H1 (cell line): ENCODE measurements at regions not wholly inside any gene's neighbourhood (a gene's known extent, or its start where the extent isn't known, plus 50 kb on each side); places are given as distances from the start of the nearest gene placed in this dataset.

Experiments
- CTCF ChIP-seq, 3 experiments: IDR thresholded peaks; 1 replicate in 2 of 3; 2 replicates in 1 of 3; pipeline versions ENCODE4 v1.5.1 to v1.6.1; 2011; ENCODE audit warnings: low read length in 3 of 3, mild to moderate bottlenecking in 3 of 3, inconsistent platforms in 2 of 3, low read depth in 1 of 3, moderate library complexity in 1 of 3; ENCODE audit not compliant: insufficient read depth in 1 of 3; ENCODE audit errors: control extremely low read depth in 1 of 3
- JUN ChIP-seq: IDR thresholded peaks from 2 replicates; pipeline ENCODE4 v1.6.1; 2011; ENCODE audit warnings: low read depth, mild to moderate bottlenecking, improper control_type of control experiment, low read length
- POLR2A ChIP-seq, 2 experiments: IDR thresholded peaks; 1 replicate in 1 of 2; 2 replicates in 1 of 2; pipeline ENCODE4 v1.6.1; 2011; ENCODE audit warnings: low read depth in 2 of 2, low read length in 2 of 2, mild to moderate bottlenecking in 2 of 2; ENCODE audit errors: control extremely low read depth in 1 of 2
- TBP ChIP-seq: IDR thresholded peaks from 2 replicates; pipeline ENCODE4 v1.6.1; 2011; ENCODE audit warnings: low read depth, low read length, improper control_type of control experiment
- ZNF274 ChIP-seq: IDR thresholded peaks from 2 replicates; pipeline ENCODE4 v1.7.0; 2012; ENCODE audit warnings: low read length, borderline replicate concordance; ENCODE audit errors: extremely low read depth

- TF ChIP-seq POLR2A (IDR thresholded peaks at IDR 0.05; ENCODE audit: control extremely low read depth in 1 of 2, low read depth in 2 of 2, low read length in 2 of 2) = no peak
- TF ChIP-seq JUN = no peak
- no peak for TF ChIP-seq CTCF (IDR thresholded peaks at IDR 0.05; ENCODE audit: control extremely low read depth in 1 of 3, insufficient read depth in 1 of 3, low read depth in 1 of 3, low read length in 3 of 3)
- no peak for TF ChIP-seq TBP
- no peak for TF ChIP-seq ZNF274
These were observed 126.7 kb downstream of the FOXB1 start for GRCh38 chr15:60130821-60131220.
